OCI-LY7 (cell line): ENCODE measurements at regions not wholly inside any gene's neighbourhood (a gene's known extent, or its start where the extent isn't known, plus 50 kb on each side); places are given as distances from the start of the nearest gene placed in this dataset.

Source experiments
- BruUV-seq: library from RNA; stranded (reverse); fragments of 400-500 nt; replicated peaks from 2 replicates; lab custom pipeline; 2021; lab: Mats Ljungman, UMichigan
- CTCF ChIA-PET: fragments of 300-600 bp; sonication (Branson Sonifier 250); formaldehyde crosslinking; loops from one replicate; lab custom pipeline; 2022; ENCODE audit warnings: antibody characterized with exemption; ENCODE audit not compliant: unreplicated experiment; lab: Charles Lee
- POLR2A ChIA-PET: fragments of 300-600 bp; sonication (Branson Sonifier 250); formaldehyde crosslinking; loops from one replicate; lab custom pipeline; 2022; ENCODE audit warnings: antibody characterized with exemption; lab: Charles Lee
- DNase-seq: peaks from one replicate; pipeline ENCODE4 v3.0.0-alpha.2; 2015; ENCODE audit warnings: low spot score
- H2AFZ ChIP-seq: fragments of 200-600 bp; sonication (generic), shearing (Covaris generic); 2 replicates; pipeline ENCODE4 v1.6.1; 2014; ENCODE audit warnings: mild to moderate bottlenecking, antibody characterized with exemption, low read length, moderate library complexity
- H3K27ac ChIP-seq: fragments of 200-600 bp; sonication (generic); 2 replicates; pipeline ENCODE4 v1.5.1; 2014; ENCODE audit warnings: mixed run types, low read depth, mild to moderate bottlenecking, moderate library complexity, low read length, inconsistent platforms; ENCODE audit not compliant: poor library complexity, severe bottlenecking
- H3K36me3 ChIP-seq: fragments of 200-600 bp; sonication (generic); 2 replicates; pipeline ENCODE4 v1.6.1; 2014; ENCODE audit warnings: mild to moderate bottlenecking, antibody characterized with exemption, low read length, moderate library complexity, mixed read lengths; ENCODE audit not compliant: insufficient read depth
- H3K4me1 ChIP-seq: fragments of 200-600 bp; sonication (generic); 2 replicates; pipeline ENCODE4 v1.5.1; 2014; ENCODE audit warnings: mild to moderate bottlenecking, low read length; ENCODE audit not compliant: insufficient read depth, poor library complexity, severe bottlenecking
- H3K4me2 ChIP-seq: fragments of 200-600 bp; sonication (generic); 2 replicates; pipeline ENCODE4 v1.6.1; 2014; ENCODE audit warnings: mild to moderate bottlenecking, low read length
- H3K4me3 ChIP-seq: fragments of 200-600 bp; sonication (generic); 2 replicates; pipeline ENCODE4 v1.5.1; 2014; ENCODE audit warnings: mild to moderate bottlenecking, low read depth, low read length; ENCODE audit not compliant: poor library complexity, severe bottlenecking
- H3K79me2 ChIP-seq: fragments of 200-600 bp; sonication (generic); 2 replicates; pipeline ENCODE4 v1.6.1; 2016; ENCODE audit warnings: low read depth, mild to moderate bottlenecking, low read length, moderate library complexity, mixed read lengths; ENCODE audit not compliant: insufficient read depth
- H3K9me2 ChIP-seq: fragments of 200-600 bp; sonication (generic); 2 replicates; pipeline ENCODE4 v1.6.1; 2016; ENCODE audit warnings: mild to moderate bottlenecking, low read length, mixed read lengths; ENCODE audit not compliant: insufficient read depth
- H3K9me3 ChIP-seq: fragments of 200-600 bp; sonication (generic); 2 replicates; pipeline ENCODE4 v1.6.1; 2014; ENCODE audit warnings: mild to moderate bottlenecking, mixed run types, low read length, mixed read lengths
- H4K20me1 ChIP-seq: fragments of 200-600 bp; sonication (generic); 2 replicates; pipeline ENCODE4 v1.6.1; 2014; ENCODE audit warnings: mild to moderate bottlenecking, antibody characterized with exemption, low read length, moderate library complexity, mixed read lengths; ENCODE audit not compliant: insufficient read depth
- CTCF ChIP-seq: fragments of 200-600 bp; sonication (generic); conservative IDR thresholded peaks from 2 replicates; pipeline ENCODE4 v1.5.1; 2014; ENCODE audit warnings: mild to moderate bottlenecking, antibody characterized with exemption, low read length, moderate library complexity, mixed read lengths
- EZH2phosphoT487 ChIP-seq: fragments of 200-600 bp; sonication (generic); IDR thresholded peaks from 2 replicates; pipeline ENCODE4 v1.6.1; 2018; ENCODE audit warnings: low read depth, borderline replicate concordance, mild to moderate bottlenecking, mixed run types, antibody characterized with exemption, low read length, moderate library complexity, mixed read lengths
- intact Hi-C: fragments of 100-400 bp; cut with micrococcal nuclease; formaldehyde crosslinking; loops from one replicate; pipeline ENCODE4 v1.10.0; 2022; ENCODE audit not compliant: unreplicated experiment

DNA sequence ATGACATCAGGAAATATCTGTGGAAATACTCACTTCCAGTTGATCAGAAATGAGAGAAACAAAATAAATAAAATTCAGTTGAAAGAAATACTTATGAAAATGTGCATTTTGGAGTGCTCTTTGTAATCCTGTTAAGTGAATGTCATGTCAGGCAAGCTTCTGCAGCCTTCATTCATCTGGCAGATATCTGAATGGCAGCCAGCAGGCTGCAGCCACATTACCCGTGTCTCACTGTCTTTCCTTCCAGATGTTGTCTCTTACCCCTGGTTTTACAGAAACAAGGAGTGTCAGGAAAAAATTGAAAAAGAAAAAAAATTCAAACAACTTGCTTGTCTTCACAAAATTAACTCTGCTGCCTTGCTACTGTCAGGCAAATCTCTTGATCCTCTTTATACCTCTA lies 445.0 kb upstream of the RIOK2 start:
- Histone ChIP-seq H3K9me2 (no peaks in the 10 kb centered on the region), H3K27ac (no peak overlapping the region), H4K20me1 (no peaks in the 10 kb centered on the region), H3K79me2 (no peaks in the 10 kb centered on the region), H3K4me2 (no peak overlapping the region), H2AFZ (no peak overlapping the region), H3K9me3 (no peaks in the 10 kb centered on the region), H3K4me3 (no peak overlapping the region), H3K4me1 (no peaks in the 10 kb centered on the region), H3K36me3 (no peaks in the 10 kb centered on the region)
- ChIA-PET POLR2A (no interaction called here), CTCF (no interaction called here)
- TF ChIP-seq EZH2phosphoT487 (no peak), CTCF (no peak)
- no peak for DNase-seq
- no TSS peak for BruUV-seq
- intact Hi-C loops, result no loop called here

DNA sequence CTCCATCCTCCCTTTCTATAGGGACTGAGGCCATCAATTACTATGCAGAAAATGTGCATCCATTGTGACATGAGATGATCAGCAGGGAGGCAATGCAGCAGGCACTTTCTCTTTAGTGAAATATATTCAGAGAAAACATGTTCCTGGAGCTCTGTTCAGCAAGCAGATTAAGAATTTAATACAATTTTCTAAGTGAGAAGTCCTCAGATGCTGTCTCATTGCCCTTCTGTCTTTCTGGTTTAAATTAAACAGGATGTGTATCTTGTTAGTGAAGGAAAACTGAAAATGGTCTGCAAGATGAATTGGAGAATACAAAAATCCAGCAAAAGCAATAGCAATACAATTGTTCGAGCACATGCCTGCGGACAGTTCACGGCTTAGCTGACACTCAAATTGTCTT lies 445.8 kb upstream of the RIOK2 start:
- TF ChIP-seq EZH2phosphoT487 (no peak), CTCF (no peak)
- ChIA-PET POLR2A (no interaction called here), CTCF (no interaction called here)
- Histone ChIP-seq H2AFZ (no peak overlapping the region), H3K4me1 (no peaks in the 10 kb centered on the region), H3K9me3 (no peaks in the 10 kb centered on the region), H3K4me3 (no peak overlapping the region), H3K4me2 (no peak overlapping the region), H3K36me3 (no peaks in the 10 kb centered on the region), H3K9me2 (no peaks in the 10 kb centered on the region), H3K27ac (no peak overlapping the region), H4K20me1 (no peaks in the 10 kb centered on the region), H3K79me2 (no peaks in the 10 kb centered on the region)
- BruUV-seq, result no TSS peak
- intact Hi-C loops, result no loop called here
- no peak for DNase-seq

DNA sequence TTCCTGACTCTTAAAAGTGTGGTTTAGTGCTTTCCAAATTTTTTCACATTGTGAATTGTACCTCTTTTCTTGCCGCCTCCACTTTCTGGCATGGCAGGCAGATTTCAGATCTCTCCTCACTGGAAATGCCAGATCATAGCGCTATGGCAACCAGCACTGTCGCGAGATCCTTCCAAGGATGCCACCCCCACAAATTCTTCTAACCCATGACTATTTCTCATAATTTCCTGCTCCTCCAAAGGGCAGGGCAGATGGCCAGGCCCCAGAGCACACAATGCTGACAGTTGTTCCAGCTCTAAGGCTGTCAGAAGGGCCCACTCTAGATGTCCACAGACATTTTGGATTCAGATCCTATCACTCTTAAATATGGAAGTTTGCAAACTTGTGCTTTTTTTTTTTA lies 446.2 kb upstream of the RIOK2 start:
- DNase-seq, result no peak
- Histone ChIP-seq H3K9me2 (no peaks in the 10 kb centered on the region), H3K27ac (no peak overlapping the region), H3K9me3 (no peaks in the 10 kb centered on the region), H3K79me2 (no peaks in the 10 kb centered on the region), H3K4me1 (no peaks in the 10 kb centered on the region), H3K4me3 (no peak overlapping the region), H3K36me3 (no peaks in the 10 kb centered on the region), H2AFZ (no peak overlapping the region), H4K20me1 (no peaks in the 10 kb centered on the region), H3K4me2 (no peak overlapping the region)
- POLR2A ChIA-PET, result no interaction called here
- TF ChIP-seq EZH2phosphoT487, result no peak
- no peak for TF ChIP-seq CTCF
- no TSS peak for BruUV-seq
- CTCF ChIA-PET, result no interaction called here
- intact Hi-C loops, result no loop called here
